H1 (cell line): ENCODE measurements at regions not wholly inside any gene's neighbourhood (a gene's known extent, or its start where the extent isn't known, plus 50 kb on each side); places are given as distances from the start of the nearest gene placed in this dataset.

ENCODE experiments used
- ATF2 ChIP-seq: IDR thresholded peaks from 2 replicates; pipeline ENCODE4 v1.6.1; 2012; ENCODE audit warnings: low read length, inconsistent platforms
- CREB1 ChIP-seq: IDR thresholded peaks from 2 replicates; pipeline ENCODE4 v1.6.1; 2012; ENCODE audit warnings: inconsistent platforms
- CTCF ChIP-seq, 3 experiments: IDR thresholded peaks; 1 replicate in 2 of 3; 2 replicates in 1 of 3; pipeline versions ENCODE4 v1.5.1 to v1.6.1; 2011; ENCODE audit warnings: low read length in 3 of 3, mild to moderate bottlenecking in 3 of 3, inconsistent platforms in 2 of 3, low read depth in 1 of 3, moderate library complexity in 1 of 3; ENCODE audit not compliant: insufficient read depth in 1 of 3; ENCODE audit errors: control extremely low read depth in 1 of 3
- EP300 ChIP-seq, 2 experiments: IDR thresholded peaks; 1 replicate in 1 of 2; 2 replicates in 1 of 2; pipeline ENCODE4 v1.6.1; 2011 to 2012; ENCODE audit warnings: low read depth in 2 of 2, low read length in 2 of 2, mild to moderate bottlenecking in 2 of 2, borderline replicate concordance in 1 of 2, inconsistent platforms in 1 of 2, moderate library complexity in 1 of 2
- JUND ChIP-seq: IDR thresholded peaks from 2 replicates; pipeline ENCODE4 v1.6.1; 2011; ENCODE audit warnings: mild to moderate bottlenecking, improper control_type of control experiment, low read length
- KDM5A ChIP-seq: fragments of 200-600 bp; IDR thresholded peaks from 2 replicates; pipeline ENCODE4 v1.7.1; 2012; ENCODE audit warnings: mild to moderate bottlenecking, low read length, inconsistent platforms, mixed read lengths
- POLR2AphosphoS5 ChIP-seq: IDR thresholded peaks from 2 replicates; pipeline ENCODE4 v1.6.1; 2011; ENCODE audit warnings: low read depth, low read length

GRCh38 chr13:107329991-107330390 is 762.1 kb upstream of the ARGLU1 start:
- TF ChIP-seq EP300 (IDR thresholded peaks at IDR 0.05; ENCODE audit: borderline replicate concordance in 1 of 2, low read depth in 2 of 2, low read length in 2 of 2) (no peak), POLR2AphosphoS5 (no peak), CTCF (IDR thresholded peaks at IDR 0.05; ENCODE audit: control extremely low read depth in 1 of 3, insufficient read depth in 1 of 3, low read depth in 1 of 3, low read length in 3 of 3) (no peak), KDM5A (no peak), CREB1 (no peak), JUND (no peak), ATF2 (no peak)
